IPS-NIHi11 (cell line): ENCODE measurements at regions not wholly inside any gene's neighbourhood (a gene's known extent, or its start where the extent isn't known, plus 50 kb on each side); places are given as distances from the start of the nearest gene placed in this dataset.

Source experiments
- DNase-seq: peaks from one replicate; pipeline ENCODE4 v3.0.0; 2012; ENCODE audit warnings: mixed read lengths, low spot score

DNA sequence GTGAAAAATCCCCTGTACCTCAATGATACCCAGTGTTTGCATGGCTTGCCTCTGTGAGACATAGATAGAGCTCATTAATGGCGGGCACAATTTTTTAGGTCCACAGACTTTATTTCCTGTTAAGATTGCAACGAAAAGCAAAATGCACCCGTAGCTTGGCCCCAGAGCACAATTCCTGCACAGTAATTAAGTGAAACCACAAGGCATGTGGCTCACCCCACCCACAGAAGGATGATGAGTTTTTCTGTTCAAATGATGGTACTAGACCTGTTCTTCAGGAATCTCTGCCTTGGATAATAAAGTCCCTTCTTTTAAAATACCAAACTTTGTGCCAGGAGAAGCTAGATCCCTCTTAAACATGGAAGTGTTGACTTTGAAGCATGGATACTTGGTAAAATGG lies 738.1 kb downstream of the QKI start:
- no peak for DNase-seq

- no peak for DNase-seq
Observed at GRCh38 chr6:164151161-164152120, 736.9 kb downstream of the QKI start.

GRCh38 chr6:164150232-164150631 lies 735.7 kb downstream of the QKI start:
- no peak for DNase-seq

- no peak for DNase-seq
Observed at GRCh38 chr6:164148788-164149187, 734.3 kb downstream of the QKI start.

DNA sequence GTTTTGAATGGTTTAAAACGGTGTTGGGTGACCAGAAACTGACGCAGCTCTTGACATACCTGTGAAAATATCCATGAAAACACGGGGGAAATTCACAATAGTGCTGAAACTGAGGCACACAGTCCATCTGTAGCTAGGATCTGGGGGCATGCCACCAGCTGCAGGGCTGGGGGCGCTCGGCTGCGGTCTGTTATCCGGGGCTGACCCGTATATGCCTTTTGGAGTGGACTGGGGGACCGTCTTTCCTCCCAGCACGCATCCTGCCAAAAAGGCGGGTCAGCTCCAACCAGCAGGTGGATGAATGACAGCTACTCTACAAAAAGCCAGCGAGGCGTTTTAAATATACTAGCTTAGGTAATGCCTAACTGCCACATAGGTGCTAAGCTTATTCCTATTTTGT lies 729.8 kb downstream of the QKI start:
- no peak for DNase-seq

GRCh38 chr6:164142322-164142721 lies 727.8 kb downstream of the QKI start:
- DNase-seq = no peak

GRCh38 chr6:164135511-164136132 lies 721.1 kb downstream of the QKI start:
- DNase-seq = no peak

GRCh38 chr6:164133095-164133494 lies 718.6 kb downstream of the QKI start:
- no peak for DNase-seq

DNA sequence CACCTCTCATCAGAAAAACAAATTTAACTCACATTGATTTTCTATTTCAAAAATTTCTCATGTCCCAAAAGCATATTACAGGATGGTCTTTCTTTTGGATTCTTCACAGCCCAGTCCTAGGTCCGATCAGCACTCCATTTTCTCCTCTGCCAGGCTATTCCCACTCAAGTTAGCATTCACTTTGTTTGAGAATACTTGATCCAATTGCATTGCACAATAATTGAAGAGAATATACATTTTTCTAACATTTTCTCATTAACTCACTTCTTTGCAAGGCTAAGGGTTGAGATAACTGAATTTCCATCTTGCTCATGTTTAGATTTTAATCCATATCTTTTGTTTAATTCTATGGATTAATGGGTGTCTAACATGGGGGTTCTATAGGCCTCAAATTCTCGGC lies 716.1 kb downstream of the QKI start:
- no peak for DNase-seq

- no peak for DNase-seq
Observed at GRCh38 chr6:164130151-164130550, 715.6 kb downstream of the QKI start.

DNA sequence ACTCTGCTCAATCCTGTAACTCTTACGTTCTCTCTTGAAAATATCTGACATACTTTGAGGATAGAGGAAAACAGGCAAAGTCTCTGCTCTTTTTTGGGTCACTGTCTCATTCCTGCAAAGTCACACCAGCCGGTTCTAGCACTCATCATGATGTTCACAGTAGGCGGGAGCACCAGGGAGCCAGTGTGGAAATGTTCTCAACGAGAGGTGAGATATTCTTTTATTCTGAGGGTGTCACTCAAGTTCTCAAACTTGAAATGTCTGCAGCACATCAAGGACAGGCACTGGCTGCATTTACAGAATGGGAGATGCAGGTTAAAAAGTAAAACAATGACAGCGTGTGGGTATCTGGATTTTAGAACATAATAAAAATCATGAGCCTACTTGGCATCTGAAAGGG lies 714.7 kb downstream of the QKI start:
- no peak for DNase-seq

- DNase-seq = no peak
Observed at GRCh38 chr6:164128101-164128500, 713.6 kb downstream of the QKI start.

- DNase-seq = no peak
Observed at GRCh38 chr6:164124986-164125385, 710.5 kb downstream of the QKI start.

DNA sequence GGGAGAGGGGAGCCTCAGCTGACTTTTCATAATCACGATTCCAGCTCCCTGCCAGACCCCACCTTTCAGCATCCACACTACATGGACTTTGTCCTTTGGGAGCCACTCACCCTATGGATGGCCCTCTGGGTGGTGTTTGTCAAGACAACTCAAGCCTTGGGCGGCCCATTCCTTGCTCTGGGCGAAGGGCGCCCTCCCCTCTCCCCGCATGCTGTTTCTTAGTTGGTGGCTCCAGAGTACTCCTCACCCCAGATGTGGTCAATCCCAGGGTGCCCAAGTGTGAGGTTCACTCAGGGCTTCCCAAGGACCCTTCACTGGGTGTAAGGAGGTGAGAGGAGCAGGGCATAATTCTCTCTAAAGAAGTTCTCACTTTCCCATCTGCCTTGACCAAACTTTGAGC lies 710.0 kb downstream of the QKI start:
- no peak for DNase-seq

DNA sequence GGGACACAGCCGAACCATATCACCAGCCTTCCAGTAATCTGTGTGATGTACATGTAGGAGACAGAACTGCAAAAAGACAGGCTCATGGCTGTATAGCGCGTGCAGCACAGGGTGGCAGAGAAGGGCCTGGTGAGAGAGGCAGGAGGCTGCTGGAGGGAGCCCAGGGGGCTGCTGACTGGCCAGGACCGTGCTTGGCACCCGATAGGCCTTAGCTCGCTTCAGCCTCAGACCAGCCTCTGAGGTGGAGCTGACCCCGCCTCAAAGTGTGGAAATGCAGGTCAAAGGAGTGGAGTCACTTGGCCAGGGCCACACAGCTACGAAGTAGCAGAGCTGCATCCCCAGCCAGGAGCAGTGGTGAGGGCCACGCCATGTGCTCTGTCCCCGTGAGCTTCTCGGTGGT lies 707.6 kb downstream of the QKI start:
- DNase-seq = no peak

GRCh38 chr6:164121527-164121926 lies 707.0 kb downstream of the QKI start:
- DNase-seq = no peak

DNA sequence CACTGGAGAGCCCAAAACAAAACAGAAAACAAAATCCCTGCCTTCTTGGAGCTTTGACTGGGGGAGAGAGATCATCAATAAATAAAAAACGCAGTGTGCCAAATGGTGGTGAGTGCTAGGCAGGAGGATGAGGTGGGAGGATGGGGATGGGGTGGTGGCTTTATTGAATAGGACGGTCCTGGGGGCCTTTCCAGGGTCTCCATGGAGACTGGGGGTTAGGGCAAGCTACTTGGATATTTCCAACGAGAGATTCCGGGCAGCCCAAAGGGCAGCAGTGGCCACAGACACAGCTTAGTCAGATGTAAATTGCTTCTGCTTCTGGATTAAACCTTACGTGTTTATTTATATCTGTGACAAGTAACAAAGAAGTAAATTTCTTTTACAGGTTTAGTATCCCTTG lies 700.1 kb downstream of the QKI start:
- DNase-seq = no peak

- DNase-seq = no peak
Observed at GRCh38 chr6:164114051-164114450, 699.5 kb downstream of the QKI start.

GRCh38 chr6:164113637-164114036 lies 699.1 kb downstream of the QKI start:
- no peak for DNase-seq

GRCh38 chr6:164109770-164110140 lies 695.2 kb downstream of the QKI start:
- DNase-seq = peak; percentile 69

GRCh38 chr6:164108869-164109769 lies 694.6 kb downstream of the QKI start:
- DNase-seq = no peak

DNA sequence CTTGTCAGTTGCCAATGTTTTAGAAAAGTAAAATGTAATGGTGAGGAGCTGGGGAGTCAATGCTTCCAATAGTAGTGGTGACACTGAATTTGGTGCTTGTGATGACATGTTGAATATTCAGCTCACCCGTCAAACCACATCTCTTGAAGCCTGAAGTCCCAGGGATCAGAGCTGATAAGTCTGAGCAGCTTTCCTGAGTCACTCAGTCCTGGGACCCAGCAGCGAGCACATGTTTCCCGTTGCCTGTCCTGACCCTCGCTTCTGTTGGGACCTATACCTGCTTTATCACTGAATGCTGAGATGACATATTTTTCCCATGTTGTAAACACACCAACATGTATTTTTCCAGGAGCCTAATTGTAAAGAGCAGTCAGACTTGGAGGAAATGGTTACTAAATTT lies 693.6 kb downstream of the QKI start:
- no peak for DNase-seq
